ENCODE measurements at regions not wholly inside any gene's neighbourhood (a gene's known extent, or its start where the extent isn't known, plus 50 kb on each side); places are given as distances from the start of the nearest gene placed in this dataset.

- no peak for DNase-seq (ENCODE audit: low spot score)
Observed at GRCh38 chr16:11401161-11402050, 56.1 kb downstream of the RMI2 start.

GRCh38 chr16:11402051-11402744, 56.9 kb downstream of the RMI2 start:
- DNase-seq (ENCODE audit: low spot score): no peak

GRCh38 chr16:11402745-11403533, 57.7 kb downstream of the RMI2 start:
- DNase-seq (ENCODE audit: low spot score): no peak

GRCh38 chr16:11403534-11403795, 58.2 kb downstream of the RMI2 start:
- DNase-seq (ENCODE audit: low spot score): no peak

- no peak for DNase-seq (ENCODE audit: low spot score)
Observed at GRCh38 chr16:11403920-11404319, 58.7 kb downstream of the RMI2 start.

- no peak for DNase-seq (ENCODE audit: low spot score)
Observed at GRCh38 chr16:11404603-11405002, 59.3 kb downstream of the RMI2 start.

- peak; percentile 60 for DNase-seq (ENCODE audit: low spot score)
Observed at GRCh38 chr16:11405331-11406176, 60.3 kb downstream of the RMI2 start.

GRCh38 chr16:11406177-11406560, 60.9 kb downstream of the RMI2 start:
- DNase-seq (ENCODE audit: low spot score): no peak

- DNase-seq (ENCODE audit: low spot score): peak; percentile 89
Observed at GRCh38 chr16:11407047-11407982, 62.1 kb downstream of the RMI2 start.

- no peak for DNase-seq (ENCODE audit: low spot score)
Observed at GRCh38 chr16:11408216-11408615, 63.0 kb downstream of the RMI2 start.

- no peak for DNase-seq (ENCODE audit: low spot score)
Observed at GRCh38 chr16:11409398-11409797, 64.1 kb downstream of the RMI2 start.

- no peak for DNase-seq (ENCODE audit: low spot score)
Observed at GRCh38 chr16:11410376-11411058, 65.3 kb downstream of the RMI2 start.

- DNase-seq (ENCODE audit: low spot score): no peak
Observed at GRCh38 chr16:11411059-11411550, 65.8 kb downstream of the RMI2 start.

- DNase-seq (ENCODE audit: low spot score): no peak
Observed at GRCh38 chr16:11412175-11412904, 67.1 kb downstream of the RMI2 start.

GRCh38 chr16:11412965-11413887, 68.0 kb downstream of the RMI2 start:
- DNase-seq (ENCODE audit: low spot score): no peak

GRCh38 chr16:11413907-11414595, 68.8 kb downstream of the RMI2 start:
- DNase-seq (ENCODE audit: low spot score): no peak
